ENCODE measurements at regions not wholly inside any gene's neighbourhood (a gene's known extent, or its start where the extent isn't known, plus 50 kb on each side); places are given as distances from the start of the nearest gene placed in this dataset.
"Not testable (repeated sequence)": the region's sequence is repeated elsewhere in the genome, so short reads cannot be mapped to it uniquely, and the experiment has no call there.

- H3K9me3 ChIP-seq (replicated peaks; ENCODE audit: control insufficient read depth, insufficient read depth, low read length), result no peaks in the 10 kb centered on the region
- H3K4me1 ChIP-seq (ENCODE audit: control insufficient read depth, insufficient read depth, low read length), result no peaks in the 10 kb centered on the region
- no peaks in the 10 kb centered on the region for H3K36me3 ChIP-seq (ENCODE audit: control insufficient read depth in 2 of 2, insufficient read depth in 2 of 2, low read length in 1 of 2)
- no peak for TF ChIP-seq ZNF592 (IDR thresholded peaks at IDR 0.05)
- in situ Hi-C loops (cut with MboI), result no loop called here
- DNase-seq (ENCODE audit: low read depth, low spot score), result no peak
- intact Hi-C loops (cut with micrococcal nuclease; ENCODE audit: unreplicated experiment), result no loop called here
- SMC1A ChIA-PET (ENCODE audit: uncharacterized antibody, unreplicated experiment), result no interaction called here
- no peak overlapping the region for H2AFZ ChIP-seq (ENCODE audit: control insufficient read depth, low read depth, low read length)
- no peaks in the 10 kb centered on the region for H3K79me2 ChIP-seq (ENCODE audit: control insufficient read depth, insufficient read depth, low read length)
- H4K20me1 ChIP-seq (ENCODE audit: control insufficient read depth, insufficient read depth), result no peaks in the 10 kb centered on the region
- CTCF ChIA-PET, result no interaction called here
- BruUV-seq (replicated peaks), result no TSS peak
- no peak for FAIRE-seq
- no peak overlapping the region for H3K27ac ChIP-seq (ENCODE audit: control insufficient read depth, insufficient read depth)
- no peak overlapping the region for H3K4me2 ChIP-seq (ENCODE audit: control insufficient read depth, insufficient read depth)
- RAD21 ChIA-PET (ENCODE audit: unreplicated experiment), result no interaction called here
- POLR2A ChIA-PET, result no interaction called here
- WGBS (ENCODE audit: insufficient coverage, insufficient replicate concordance, low lambda C conversion rate, missing lambda C conversion rate), result 27% methylated on average over 3 of the region's 3 CpGs
- H3K4me3 ChIP-seq, result no peak overlapping the region
- H3K9ac ChIP-seq (ENCODE audit: control insufficient read depth, insufficient read depth, low read length), result no peak overlapping the region
- ATAC-seq, result no peak
- no peaks in the 10 kb centered on the region for H3K27me3 ChIP-seq (replicated peaks in 1 of 2; ENCODE audit: control insufficient read depth in 2 of 2, insufficient read depth in 2 of 2, low read length in 1 of 2)
These were observed 514.5 kb upstream of the TPK1 start for GRCh38 chr7:145350334-145350733.

GRCh38 chr7:145349452-145349851 lies 513.6 kb upstream of the TPK1 start:
- H2AFZ ChIP-seq (ENCODE audit: control insufficient read depth, low read depth, low read length); H3K27me3 ChIP-seq (replicated peaks in 1 of 2; ENCODE audit: control insufficient read depth in 2 of 2, insufficient read depth in 2 of 2, low read length in 1 of 2); H3K9ac ChIP-seq (ENCODE audit: control insufficient read depth, insufficient read depth, low read length); POLR2A ChIA-PET; H3K4me3 ChIP-seq; CTCF ChIA-PET; H3K79me2 ChIP-seq (ENCODE audit: control insufficient read depth, insufficient read depth, low read length); ATAC-seq; DNase-seq (ENCODE audit: low read depth, low spot score); in situ Hi-C loops (cut with MboI); H3K4me2 ChIP-seq (ENCODE audit: control insufficient read depth, insufficient read depth); H3K27ac ChIP-seq (ENCODE audit: control insufficient read depth, insufficient read depth); intact Hi-C loops (cut with micrococcal nuclease; ENCODE audit: unreplicated experiment); H4K20me1 ChIP-seq (ENCODE audit: control insufficient read depth, insufficient read depth); BruUV-seq (replicated peaks); H3K4me1 ChIP-seq (ENCODE audit: control insufficient read depth, insufficient read depth, low read length); H3K9me3 ChIP-seq (replicated peaks; ENCODE audit: control insufficient read depth, insufficient read depth, low read length); SMC1A ChIA-PET (ENCODE audit: uncharacterized antibody, unreplicated experiment); RAD21 ChIA-PET (ENCODE audit: unreplicated experiment); FAIRE-seq; H3K36me3 ChIP-seq (ENCODE audit: control insufficient read depth in 2 of 2, insufficient read depth in 2 of 2, low read length in 1 of 2): not testable (repeated sequence)
